Neural crest cell (in vitro differentiated cells): ENCODE measurements at regions not wholly inside any gene's neighbourhood (a gene's known extent, or its start where the extent isn't known, plus 50 kb on each side); places are given as distances from the start of the nearest gene placed in this dataset.
"Not testable (repeated sequence)": the region's sequence is repeated elsewhere in the genome, so short reads cannot be mapped to it uniquely, and the experiment has no call there.

Experiments
- DNase-seq: peaks from one replicate; pipeline ENCODE4 v3.0.0; 2021; ENCODE audit warnings: low read depth, mixed read lengths, low spot score
- H3K27ac Mint-ChIP-seq: one replicate; pipeline ENCODE4 v1.8.0; 2021; ENCODE audit warnings: mild to moderate bottlenecking, mixed read lengths; ENCODE audit not compliant: unreplicated experiment
- H3K27me3 Mint-ChIP-seq: 2 replicates; pipeline ENCODE4 v1.8.0; 2021; ENCODE audit warnings: low read depth, mild to moderate bottlenecking, mixed read lengths
- H3K36me3 Mint-ChIP-seq: 2 replicates; pipeline ENCODE4 v1.8.0; 2021; ENCODE audit warnings: low read depth, mild to moderate bottlenecking, mixed read lengths
- H3K4me1 Mint-ChIP-seq: 2 replicates; pipeline ENCODE4 v1.8.0; 2021; ENCODE audit warnings: mixed read lengths
- H3K4me3 Mint-ChIP-seq: one replicate; pipeline ENCODE4 v1.8.0; 2021; ENCODE audit warnings: mild to moderate bottlenecking, mixed read lengths
- H3K9me3 Mint-ChIP-seq: 2 replicates; pipeline ENCODE4 v1.8.0; 2021; ENCODE audit warnings: mixed read lengths
- TF ChIP-seq, protein P1 (sequence below): fragments of 200-600 bp; sonication (generic); conservative IDR thresholded peaks from 2 replicates; pipeline ENCODE4 v1.5.0; 2021; ENCODE audit warnings: antibody characterized with exemption, mild to moderate bottlenecking

DNA sequence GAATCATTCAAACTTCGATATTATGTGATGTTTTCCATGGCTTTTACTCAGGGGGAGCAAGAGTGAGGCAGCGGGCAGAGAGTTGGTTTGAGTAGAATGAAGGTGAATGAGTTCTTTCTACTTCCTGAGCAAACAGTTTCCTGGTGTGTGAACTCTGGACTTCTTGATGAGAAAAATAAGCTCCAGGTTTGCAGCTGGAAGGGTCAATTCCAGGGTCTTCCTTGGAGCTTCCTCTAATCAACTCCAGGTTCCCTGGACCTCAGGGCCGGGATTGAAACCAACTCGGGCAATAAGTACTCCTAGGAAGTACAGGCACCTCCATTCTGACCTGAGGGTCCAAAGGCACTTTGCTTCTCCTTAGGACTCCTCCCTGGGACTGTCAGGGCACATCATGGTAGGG is 243.6 kb upstream of the ONECUT1 start:
- TF ChIP-seq, protein P1, sequence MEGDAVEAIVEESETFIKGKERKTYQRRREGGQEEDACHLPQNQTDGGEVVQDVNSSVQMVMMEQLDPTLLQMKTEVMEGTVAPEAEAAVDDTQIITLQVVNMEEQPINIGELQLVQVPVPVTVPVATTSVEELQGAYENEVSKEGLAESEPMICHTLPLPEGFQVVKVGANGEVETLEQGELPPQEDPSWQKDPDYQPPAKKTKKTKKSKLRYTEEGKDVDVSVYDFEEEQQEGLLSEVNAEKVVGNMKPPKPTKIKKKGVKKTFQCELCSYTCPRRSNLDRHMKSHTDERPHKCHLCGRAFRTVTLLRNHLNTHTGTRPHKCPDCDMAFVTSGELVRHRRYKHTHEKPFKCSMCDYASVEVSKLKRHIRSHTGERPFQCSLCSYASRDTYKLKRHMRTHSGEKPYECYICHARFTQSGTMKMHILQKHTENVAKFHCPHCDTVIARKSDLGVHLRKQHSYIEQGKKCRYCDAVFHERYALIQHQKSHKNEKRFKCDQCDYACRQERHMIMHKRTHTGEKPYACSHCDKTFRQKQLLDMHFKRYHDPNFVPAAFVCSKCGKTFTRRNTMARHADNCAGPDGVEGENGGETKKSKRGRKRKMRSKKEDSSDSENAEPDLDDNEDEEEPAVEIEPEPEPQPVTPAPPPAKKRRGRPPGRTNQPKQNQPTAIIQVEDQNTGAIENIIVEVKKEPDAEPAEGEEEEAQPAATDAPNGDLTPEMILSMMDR = no peak
- Mint-ChIP-seq H3K4me1 (peaks cover 12% of the 10 kb centered on the region), H3K27ac (no peak overlapping the region), H3K27me3 (no peaks in the 10 kb centered on the region), H3K4me3 (no peak overlapping the region), H3K9me3 (no peaks in the 10 kb centered on the region), H3K36me3 (no peaks in the 10 kb centered on the region)
- DNase-seq = no peak

DNA sequence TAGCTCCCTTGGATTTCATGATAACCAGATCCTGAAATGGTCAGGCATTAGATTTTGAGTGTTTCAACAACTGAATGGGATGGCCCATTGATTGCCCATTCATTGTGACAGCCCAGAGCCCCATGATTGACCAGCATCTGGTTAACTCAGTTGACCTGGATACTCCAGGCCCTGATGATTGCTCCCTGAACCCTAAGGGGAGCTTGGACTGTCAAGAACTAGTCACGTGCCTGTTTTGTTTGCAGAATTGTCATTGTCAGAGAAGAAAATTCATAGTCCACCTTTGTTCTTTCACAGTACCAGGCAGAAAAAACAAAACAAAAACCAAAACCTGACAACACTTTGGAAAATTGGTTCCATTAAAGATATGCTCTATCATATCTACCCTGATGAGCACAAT is 241.3 kb upstream of the ONECUT1 start:
- DNase-seq = no peak
- no peak overlapping the region for H3K27ac Mint-ChIP-seq
- no peaks in the 10 kb centered on the region for H3K36me3 Mint-ChIP-seq
- H3K4me1 Mint-ChIP-seq = no peaks in the 10 kb centered on the region
- no peak overlapping the region for H3K4me3 Mint-ChIP-seq
- peaks cover 2% of the 10 kb centered on the region for H3K9me3 Mint-ChIP-seq
- no peaks in the 10 kb centered on the region for H3K27me3 Mint-ChIP-seq
- TF ChIP-seq, protein P1 = no peak

DNA sequence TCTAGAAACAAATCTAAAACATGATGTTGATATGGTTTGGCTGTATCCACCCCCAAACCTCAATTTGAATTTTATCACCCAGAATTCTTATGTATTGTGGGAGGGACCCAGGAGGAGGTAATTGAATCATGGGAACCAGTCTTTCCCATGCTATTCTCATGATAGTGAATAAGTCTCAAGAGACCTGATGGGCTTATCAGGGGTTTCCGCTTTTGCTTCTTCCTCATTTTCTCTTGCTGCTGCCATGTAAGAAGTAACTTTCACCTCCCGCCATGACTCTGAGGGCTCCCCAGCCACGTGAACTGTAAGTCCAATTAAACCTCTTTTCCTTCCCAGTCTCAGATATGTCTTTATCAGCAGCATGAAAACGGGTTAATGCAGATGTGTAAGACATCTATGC is 232.7 kb upstream of the ONECUT1 start:
- H3K4me3 Mint-ChIP-seq = no peak overlapping the region
- TF ChIP-seq, protein P1 = no peak
- H3K36me3 Mint-ChIP-seq = peaks cover 3% of the 10 kb centered on the region
- peaks cover 6% of the 10 kb centered on the region for H3K9me3 Mint-ChIP-seq
- H3K27me3 Mint-ChIP-seq = no peaks in the 10 kb centered on the region
- DNase-seq = no peak
- H3K4me1 Mint-ChIP-seq = no peaks in the 10 kb centered on the region
- H3K27ac Mint-ChIP-seq = no peak overlapping the region

DNA sequence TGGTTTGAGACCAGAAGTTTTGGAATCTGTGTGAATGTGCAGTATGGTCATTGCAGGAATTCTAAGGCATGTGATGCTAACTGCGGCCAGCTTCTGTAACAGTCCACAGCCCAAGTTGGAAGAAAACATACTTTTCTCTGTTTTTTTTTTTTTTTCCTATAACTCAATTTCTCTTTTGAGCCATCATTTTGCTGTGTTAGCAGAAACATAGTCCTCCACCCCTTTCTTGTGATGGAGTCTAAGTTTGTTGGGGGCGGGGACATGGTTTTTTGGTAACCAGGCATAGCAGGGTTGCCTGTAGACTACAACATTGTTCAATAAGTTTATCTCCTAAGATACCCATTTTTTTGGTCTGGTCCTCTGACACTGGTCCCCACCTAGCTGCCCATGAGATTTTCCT is 223.2 kb upstream of the ONECUT1 start:
- no peak for DNase-seq
- Mint-ChIP-seq H3K36me3 (peaks cover 2% of the 10 kb centered on the region), H3K4me1 (no peaks in the 10 kb centered on the region), H3K4me3 (no peak overlapping the region), H3K27me3 (no peaks in the 10 kb centered on the region), H3K27ac (no peak overlapping the region), H3K9me3 (peaks cover 6% of the 10 kb centered on the region)
- TF ChIP-seq, protein P1 = no peak

DNA sequence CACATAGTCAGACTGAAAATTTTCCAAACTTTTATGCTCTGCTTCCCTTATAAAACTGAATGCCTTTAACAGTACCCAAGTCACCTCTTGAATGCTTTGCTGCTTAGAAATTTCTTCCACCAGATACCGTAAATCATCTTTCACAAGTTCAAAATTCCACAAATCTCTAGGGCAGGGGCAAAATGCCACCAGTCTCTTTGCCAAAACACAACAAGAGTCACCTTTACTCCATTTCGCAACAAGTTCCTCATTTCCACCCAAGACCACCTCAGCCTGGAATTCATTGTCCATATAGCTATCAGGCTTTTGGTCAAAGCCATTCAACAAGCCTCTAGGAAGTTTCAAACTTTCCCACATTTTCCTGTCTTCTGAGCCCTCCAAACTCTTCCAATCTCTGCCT is 221.6 kb upstream of the ONECUT1 start:
- not testable (repeated sequence) for H3K4me3 Mint-ChIP-seq, H3K27me3 Mint-ChIP-seq, H3K36me3 Mint-ChIP-seq, H3K4me1 Mint-ChIP-seq, DNase-seq, H3K27ac Mint-ChIP-seq, H3K9me3 Mint-ChIP-seq

DNA sequence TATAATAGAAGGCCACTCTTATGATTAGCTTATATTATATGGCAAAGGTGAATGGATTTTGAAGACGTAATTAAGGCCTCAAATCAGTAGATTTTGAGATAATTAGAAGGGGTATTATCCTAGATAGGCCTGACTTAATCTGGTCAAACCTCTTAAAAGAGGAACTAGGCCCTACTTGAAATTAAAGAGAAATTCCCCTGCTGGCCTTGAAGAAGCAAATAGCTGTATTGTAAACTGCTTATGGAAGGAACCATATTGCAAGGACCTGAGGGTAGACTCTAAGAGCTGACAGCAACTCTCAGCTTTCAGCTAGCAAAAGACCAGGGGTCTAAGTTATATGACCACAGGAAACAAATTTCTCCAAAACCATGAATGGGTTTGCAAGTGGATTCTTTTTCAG is 219.0 kb upstream of the ONECUT1 start:
- Mint-ChIP-seq H3K4me1 (no peaks in the 10 kb centered on the region), H3K27me3 (peaks cover 2% of the 10 kb centered on the region), H3K4me3 (no peak overlapping the region), H3K36me3 (peaks cover 2% of the 10 kb centered on the region), H3K9me3 (peaks cover 2% of the 10 kb centered on the region), H3K27ac (no peak overlapping the region)
- DNase-seq = no peak
- TF ChIP-seq, protein P1 = no peak
